GM06990 (cell line): ENCODE measurements at regions not wholly inside any gene's neighbourhood (a gene's known extent, or its start where the extent isn't known, plus 50 kb on each side); places are given as distances from the start of the nearest gene placed in this dataset.

ENCODE experiments used
- DNase-seq: peaks from one replicate; pipeline ENCODE4 v3.0.0-alpha.2; 2011; ENCODE audit not compliant: insufficient read length; ENCODE audit errors: extremely low read depth
- H3K27me3 ChIP-seq: replicated peaks from 2 replicates; pipeline ENCODE4 v1.6.0; 2011; ENCODE audit warnings: low read length; ENCODE audit not compliant: control insufficient read depth, insufficient read depth
- H3K36me3 ChIP-seq: 2 replicates; pipeline ENCODE4 v1.5.1; 2011; ENCODE audit warnings: low read length; ENCODE audit not compliant: control insufficient read depth, insufficient read depth
- H3K4me3 ChIP-seq: replicated peaks from 2 replicates; pipeline ENCODE4 v1.5.1; 2011; ENCODE audit warnings: low read depth, mild to moderate bottlenecking, control low read depth, low read length
- CTCF ChIP-seq: IDR thresholded peaks from 2 replicates; pipeline ENCODE4 v1.5.1; 2011; ENCODE audit warnings: low read length, control low read depth, mild to moderate bottlenecking, inconsistent platforms; ENCODE audit not compliant: insufficient read depth, poor library complexity, severe bottlenecking

- Histone ChIP-seq H3K4me3 (no peak overlapping the region), H3K27me3 (no peaks in the 10 kb centered on the region), H3K36me3 (no peaks in the 10 kb centered on the region)
- TF ChIP-seq CTCF, result no peak
- DNase-seq, result no peak
These were observed 121.7 kb upstream of the TLE3 start for GRCh38 chr15:70219256-70219895.

GRCh38 chr15:70217226-70218160 is 119.8 kb upstream of the TLE3 start:
- Histone ChIP-seq H3K36me3 (no peaks in the 10 kb centered on the region), H3K4me3 (no peak overlapping the region), H3K27me3 (no peaks in the 10 kb centered on the region)
- no peak for TF ChIP-seq CTCF
- no peak for DNase-seq

- DNase-seq, result no peak
- Histone ChIP-seq H3K36me3 (no peaks in the 10 kb centered on the region), H3K27me3 (no peaks in the 10 kb centered on the region), H3K4me3 (no peak overlapping the region)
- no peak for TF ChIP-seq CTCF
These were observed 118.2 kb upstream of the TLE3 start for GRCh38 chr15:70215951-70216350.

GRCh38 chr15:70214941-70215635 is 117.4 kb upstream of the TLE3 start:
- Histone ChIP-seq H3K4me3 (no peak overlapping the region), H3K27me3 (no peaks in the 10 kb centered on the region), H3K36me3 (no peaks in the 10 kb centered on the region)
- DNase-seq, result no peak
- no peak for TF ChIP-seq CTCF

- peak; percentile 20 for TF ChIP-seq CTCF
- DNase-seq, result no peak
- no peaks in the 10 kb centered on the region for H3K36me3 ChIP-seq
- no peak overlapping the region for H3K4me3 ChIP-seq
- H3K27me3 ChIP-seq, result no peaks in the 10 kb centered on the region
These were observed 116.6 kb upstream of the TLE3 start for GRCh38 chr15:70214276-70214675.
